Gastrocnemius medialis (tissue), 4 donors: ENCODE measurements at regions not wholly inside any gene's neighbourhood (a gene's known extent, or its start where the extent isn't known, plus 50 kb on each side); places are given as distances from the start of the nearest gene placed in this dataset.

Experiments
- CTCF ChIP-seq, 5 experiments: fragments of 450-650 bp in 3 of 5; fragments of 200-600 bp in 2 of 5; sonication (generic) in 2 of 5; IDR thresholded peaks in 4 of 5; conservative IDR thresholded peaks in 1 of 5; 1 replicate in 4 of 5; 2 replicates in 1 of 5; pipeline ENCODE4 v1.5.1; 2016 to 2019; ENCODE audit warnings: antibody characterized with exemption in 5 of 5, mild to moderate bottlenecking in 3 of 5, moderate library complexity in 3 of 5
- POLR2A ChIP-seq, 2 donors: fragments of 450-650 bp; IDR thresholded peaks; one replicate each; pipeline ENCODE4 v1.6.1; 2017; ENCODE audit warnings: antibody characterized with exemption in 2 of 2, mild to moderate bottlenecking in 2 of 2, moderate library complexity in 2 of 2

GRCh38 chr6:78749326-78749725 is 118.0 kb upstream of the IRAK1BP1 start:
- TF ChIP-seq CTCF (IDR thresholded peaks at IDR 0.05 in 4 of 5, conservative IDR thresholded peaks at IDR 0.05 in 1 of 5) (no peak), POLR2A (IDR thresholded peaks at IDR 0.05) (no peak)
